Right atrium auricular region (tissue), 2 donors: ENCODE measurements at regions not wholly inside any gene's neighbourhood (a gene's known extent, or its start where the extent isn't known, plus 50 kb on each side); places are given as distances from the start of the nearest gene placed in this dataset.
A peak's percentile ranks its signal among the peaks of the same experiment; 100 is the strongest.

Experiments
- DNase-seq: peaks from one replicate; pipeline ENCODE4 v3.0.0-alpha.2; 2019; ENCODE audit warnings: low spot score
- H3K27ac ChIP-seq, 2 donors: fragments of 200-600 bp; sonication (generic); 1 replicate in 1 of 2; 2 replicates in 1 of 2; pipeline ENCODE4 v1.5.1; 2016 to 2019
- H3K27me3 ChIP-seq, 2 donors: fragments of 200-600 bp; sonication (generic); one replicate each; pipeline versions ENCODE4 v1.5.1 to v1.6.0; 2017 to 2019
- H3K36me3 ChIP-seq: fragments of 200-600 bp; sonication (generic); one replicate; pipeline ENCODE4 v1.5.1; 2016
- H3K4me1 ChIP-seq, 2 donors: fragments of 200-600 bp; sonication (generic); one replicate each; pipeline versions ENCODE4 v1.5.1 to v1.6.0; 2017 to 2019
- H3K4me3 ChIP-seq, 2 donors: fragments of 200-600 bp; sonication (generic); 1 replicate in 1 of 2; 2 replicates in 1 of 2; pipeline ENCODE4 v1.5.1; 2017 to 2019; ENCODE audit warnings: mild to moderate bottlenecking in 1 of 2, moderate library complexity in 1 of 2
- H3K9me3 ChIP-seq, 2 donors: fragments of 200-600 bp; sonication (generic); one replicate each; pipeline ENCODE4 v1.5.1; 2019
- CTCF ChIP-seq, 2 donors: fragments of 200-600 bp; sonication (generic); IDR thresholded peaks; one replicate each; pipeline ENCODE4 v1.5.1; 2019; ENCODE audit warnings: antibody characterized with exemption in 2 of 2

- H3K4me1 ChIP-seq = no peaks in the 10 kb centered on the region
- peak; percentile 64 for DNase-seq
- no peaks in the 10 kb centered on the region for H3K9me3 ChIP-seq
- no peak overlapping the region for H3K4me3 ChIP-seq
- no peaks in the 10 kb centered on the region for H3K27me3 ChIP-seq
- peak; percentile 29 to 81 for TF ChIP-seq CTCF (IDR thresholded peaks at IDR 0.05)
- no peaks in the 10 kb centered on the region for H3K36me3 ChIP-seq
- no peak overlapping the region for H3K27ac ChIP-seq
These were observed 197.0 kb downstream of the DAD1 start for GRCh38 chr14:22391908-22392565.

GRCh38 chr14:22390824-22391461 is 198.1 kb downstream of the DAD1 start:
- H3K27ac ChIP-seq = no peak overlapping the region
- H3K36me3 ChIP-seq = no peaks in the 10 kb centered on the region
- H3K9me3 ChIP-seq = no peaks in the 10 kb centered on the region
- no peak overlapping the region for H3K4me3 ChIP-seq
- TF ChIP-seq CTCF (IDR thresholded peaks at IDR 0.05) = no peak
- no peaks in the 10 kb centered on the region for H3K27me3 ChIP-seq
- no peaks in the 10 kb centered on the region for H3K4me1 ChIP-seq
- DNase-seq = no peak

GRCh38 chr14:22390195-22390594 is 198.8 kb downstream of the DAD1 start:
- Histone ChIP-seq H3K9me3 (no peaks in the 10 kb centered on the region), H3K4me1 (no peaks in the 10 kb centered on the region), H3K27me3 (no peaks in the 10 kb centered on the region), H3K36me3 (no peaks in the 10 kb centered on the region), H3K27ac (no peak overlapping the region), H3K4me3 (no peak overlapping the region)
- no peak for TF ChIP-seq CTCF (IDR thresholded peaks at IDR 0.05)
- no peak for DNase-seq

GRCh38 chr14:22388669-22389595 is 200.1 kb downstream of the DAD1 start:
- no peak overlapping the region for H3K27ac ChIP-seq
- no peak for TF ChIP-seq CTCF (IDR thresholded peaks at IDR 0.05)
- no peak for DNase-seq
- no peaks in the 10 kb centered on the region for H3K36me3 ChIP-seq
- no peaks in the 10 kb centered on the region for H3K4me1 ChIP-seq
- H3K27me3 ChIP-seq = no peaks in the 10 kb centered on the region
- no peaks in the 10 kb centered on the region for H3K9me3 ChIP-seq
- no peak overlapping the region for H3K4me3 ChIP-seq

- no peak for DNase-seq
- Histone ChIP-seq H3K4me3 (no peak overlapping the region), H3K27me3 (no peaks in the 10 kb centered on the region)
These were observed 201.2 kb downstream of the DAD1 start for GRCh38 chr14:22387776-22388241.

More at GRCh38 chr14:22387776-22388241, 201.2 kb downstream of the DAD1 start:
- Histone ChIP-seq H3K9me3 (no peaks in the 10 kb centered on the region), H3K4me1 (no peaks in the 10 kb centered on the region), H3K36me3 (no peaks in the 10 kb centered on the region), H3K27ac (no peak overlapping the region)
- peak in 1 of 2 donors; percentile 14 for TF ChIP-seq CTCF (IDR thresholded peaks at IDR 0.05)
